HG02571 (cell line): ENCODE measurements at regions not wholly inside any gene's neighbourhood (a gene's known extent, or its start where the extent isn't known, plus 50 kb on each side); places are given as distances from the start of the nearest gene placed in this dataset.
"Not testable (repeated sequence)": the region's sequence is repeated elsewhere in the genome, so short reads cannot be mapped to it uniquely, and the experiment has no call there.

Experiments
- ATAC-seq: cut with Tn5 transposase; IDR thresholded peaks from one replicate; pipeline ENCODE4 v1.9.1; 2021; ENCODE audit warnings: mild to moderate bottlenecking, moderate library complexity; ENCODE audit not compliant: unreplicated experiment

GRCh38 chr21:14757533-14758327 is 211.6 kb upstream of the SAMSN1 start:
- ATAC-seq = no peak

- no peak for ATAC-seq
Observed at GRCh38 chr21:14755086-14755485, 209.0 kb upstream of the SAMSN1 start.

GRCh38 chr21:14754682-14755081 is 208.6 kb upstream of the SAMSN1 start:
- no peak for ATAC-seq

GRCh38 chr21:14754259-14754604 is 208.1 kb upstream of the SAMSN1 start:
- no peak for ATAC-seq

GRCh38 chr21:14753466-14754258 is 207.5 kb upstream of the SAMSN1 start:
- ATAC-seq = no peak

- no peak for ATAC-seq
Observed at GRCh38 chr21:14753069-14753465, 207.0 kb upstream of the SAMSN1 start.

GRCh38 chr21:14752345-14752909 is 206.3 kb upstream of the SAMSN1 start:
- no peak for ATAC-seq

- no peak for ATAC-seq
Observed at GRCh38 chr21:14751602-14752344, 205.7 kb upstream of the SAMSN1 start.

GRCh38 chr21:14751011-14751410 is 204.9 kb upstream of the SAMSN1 start:
- ATAC-seq = no peak

GRCh38 chr21:14750041-14750440 is 203.9 kb upstream of the SAMSN1 start:
- no peak for ATAC-seq

- no peak for ATAC-seq
Observed at GRCh38 chr21:14748662-14749061, 202.5 kb upstream of the SAMSN1 start.

GRCh38 chr21:14744368-14744767 is 198.3 kb upstream of the SAMSN1 start:
- no peak for ATAC-seq

GRCh38 chr21:14742119-14742518 is 196.0 kb upstream of the SAMSN1 start:
- no peak for ATAC-seq

- no peak for ATAC-seq
Observed at GRCh38 chr21:14741256-14741655, 195.1 kb upstream of the SAMSN1 start.

GRCh38 chr21:14740692-14741091 is 194.6 kb upstream of the SAMSN1 start:
- ATAC-seq = no peak

GRCh38 chr21:14740116-14740515 is 194.0 kb upstream of the SAMSN1 start:
- ATAC-seq = no peak

GRCh38 chr21:14739590-14739989 is 193.5 kb upstream of the SAMSN1 start:
- no peak for ATAC-seq

- not testable (repeated sequence) for ATAC-seq
Observed at GRCh38 chr21:14738576-14738975, 192.5 kb upstream of the SAMSN1 start.

GRCh38 chr21:14737922-14738321 is 191.8 kb upstream of the SAMSN1 start:
- peak; percentile 48 for ATAC-seq

- no peak for ATAC-seq
Observed at GRCh38 chr21:14737284-14737691, 191.2 kb upstream of the SAMSN1 start.

GRCh38 chr21:14736672-14737071 is 190.6 kb upstream of the SAMSN1 start:
- no peak for ATAC-seq
